Stimulated activated CD8-positive, alpha-beta memory T cell treated with anti-CD3 and anti-CD28 coated beads, Interleukin-15, amount 100 ng/mL, for 4 hours (primary cell): ENCODE measurements at regions not wholly inside any gene's neighbourhood (a gene's known extent, or its start where the extent isn't known, plus 50 kb on each side); places are given as distances from the start of the nearest gene placed in this dataset.

Experiments
- DNase-seq, 2 donors: peaks; one replicate each; pipeline ENCODE4 v3.0.0-alpha.2; 2020; ENCODE audit warnings: low read depth in 2 of 2

- no peak for DNase-seq
Observed at GRCh38 chr2:105571445-105571987, 172.7 kb upstream of the FHL2 start.

GRCh38 chr2:105570757-105571156 lies 171.9 kb upstream of the FHL2 start:
- DNase-seq: no peak

- DNase-seq: no peak
Observed at GRCh38 chr2:105570326-105570725, 171.5 kb upstream of the FHL2 start.

- no peak for DNase-seq
Observed at GRCh38 chr2:105569606-105570005, 170.8 kb upstream of the FHL2 start.

- no peak for DNase-seq
Observed at GRCh38 chr2:105567996-105568494, 169.2 kb upstream of the FHL2 start.

- no peak for DNase-seq
Observed at GRCh38 chr2:105563000-105563719, 164.3 kb upstream of the FHL2 start.

GRCh38 chr2:105561401-105561800 lies 162.6 kb upstream of the FHL2 start:
- DNase-seq: no peak

GRCh38 chr2:105560157-105560556 lies 161.3 kb upstream of the FHL2 start:
- no peak for DNase-seq

- no peak for DNase-seq
Observed at GRCh38 chr2:105557021-105557920, 158.4 kb upstream of the FHL2 start.

- DNase-seq: no peak
Observed at GRCh38 chr2:105556366-105556765, 157.5 kb upstream of the FHL2 start.

GRCh38 chr2:105554235-105554634 lies 155.4 kb upstream of the FHL2 start:
- no peak for DNase-seq

- DNase-seq: no peak
Observed at GRCh38 chr2:105553538-105554196, 154.8 kb upstream of the FHL2 start.

- no peak for DNase-seq
Observed at GRCh38 chr2:105546628-105546974, 147.8 kb upstream of the FHL2 start.

GRCh38 chr2:105545730-105546627 lies 147.1 kb upstream of the FHL2 start:
- peak in 1 of 2 donors; percentile 39 for DNase-seq

GRCh38 chr2:105544591-105545377 lies 145.9 kb upstream of the FHL2 start:
- DNase-seq: no peak

- DNase-seq: no peak
Observed at GRCh38 chr2:105541189-105542050, 142.6 kb upstream of the FHL2 start.

- no peak for DNase-seq
Observed at GRCh38 chr2:105540642-105541041, 141.8 kb upstream of the FHL2 start.

GRCh38 chr2:105539331-105539730 lies 140.5 kb upstream of the FHL2 start:
- no peak for DNase-seq

GRCh38 chr2:105538840-105539239 lies 140.0 kb upstream of the FHL2 start:
- no peak for DNase-seq
